Progenitor cell of endocrine pancreas (in vitro differentiated cells): ENCODE measurements at regions not wholly inside any gene's neighbourhood (a gene's known extent, or its start where the extent isn't known, plus 50 kb on each side); places are given as distances from the start of the nearest gene placed in this dataset.
A peak's percentile ranks its signal among the peaks of the same experiment; 100 is the strongest.

Source experiments
- DNase-seq: peaks from one replicate; pipeline ENCODE4 v3.0.0; 2021; ENCODE audit warnings: low spot score; ENCODE audit not compliant: unreplicated experiment
- H3K27ac Mint-ChIP-seq: 2 replicates; pipeline ENCODE4 v1.8.0; 2021; ENCODE audit warnings: mild to moderate bottlenecking, moderate library complexity, mixed read lengths
- H3K27me3 Mint-ChIP-seq: 2 replicates; pipeline ENCODE4 v1.8.0; 2021; ENCODE audit warnings: mixed read lengths
- H3K36me3 Mint-ChIP-seq: 2 replicates; pipeline ENCODE4 v1.8.0; 2022; ENCODE audit warnings: mixed read lengths; ENCODE audit not compliant: insufficient read depth
- H3K4me1 Mint-ChIP-seq: 2 replicates; pipeline ENCODE4 v1.8.0; 2021; ENCODE audit warnings: low read depth, mixed read lengths
- H3K4me3 Mint-ChIP-seq: 2 replicates; pipeline ENCODE4 v1.8.0; 2021; ENCODE audit warnings: low read depth, mild to moderate bottlenecking, moderate library complexity, mixed read lengths
- H3K9me3 Mint-ChIP-seq: 2 replicates; pipeline ENCODE4 v1.8.0; 2021; ENCODE audit warnings: low read depth, mixed read lengths
- TF ChIP-seq, protein P1 (sequence below): fragments of 200-600 bp; sonication (generic); IDR thresholded peaks from one replicate; pipeline ENCODE4 v1.5.0; 2021; ENCODE audit warnings: antibody characterized with exemption, mild to moderate bottlenecking; ENCODE audit not compliant: unreplicated experiment

DNA sequence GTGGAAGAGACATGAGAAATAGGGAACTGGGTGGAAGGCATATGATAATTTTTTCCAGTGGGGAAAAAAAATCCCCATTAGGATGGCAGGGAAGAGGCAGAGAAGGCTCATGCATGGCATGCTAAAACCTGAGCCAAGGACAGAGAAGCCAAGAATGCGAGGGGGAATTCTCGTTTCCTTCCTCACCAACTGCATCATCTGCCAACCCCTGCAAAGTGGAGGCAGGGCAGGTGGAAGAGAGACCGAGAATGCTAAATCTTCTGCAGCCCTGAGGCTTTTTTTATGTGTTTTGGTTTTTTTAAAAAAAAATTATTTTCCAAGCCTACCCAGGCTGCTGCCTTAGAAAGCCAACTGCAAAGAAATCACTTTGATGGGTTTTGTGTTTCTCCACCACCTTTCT is 54.3 kb upstream of the CCDC174 start:
- TF ChIP-seq, protein P1, sequence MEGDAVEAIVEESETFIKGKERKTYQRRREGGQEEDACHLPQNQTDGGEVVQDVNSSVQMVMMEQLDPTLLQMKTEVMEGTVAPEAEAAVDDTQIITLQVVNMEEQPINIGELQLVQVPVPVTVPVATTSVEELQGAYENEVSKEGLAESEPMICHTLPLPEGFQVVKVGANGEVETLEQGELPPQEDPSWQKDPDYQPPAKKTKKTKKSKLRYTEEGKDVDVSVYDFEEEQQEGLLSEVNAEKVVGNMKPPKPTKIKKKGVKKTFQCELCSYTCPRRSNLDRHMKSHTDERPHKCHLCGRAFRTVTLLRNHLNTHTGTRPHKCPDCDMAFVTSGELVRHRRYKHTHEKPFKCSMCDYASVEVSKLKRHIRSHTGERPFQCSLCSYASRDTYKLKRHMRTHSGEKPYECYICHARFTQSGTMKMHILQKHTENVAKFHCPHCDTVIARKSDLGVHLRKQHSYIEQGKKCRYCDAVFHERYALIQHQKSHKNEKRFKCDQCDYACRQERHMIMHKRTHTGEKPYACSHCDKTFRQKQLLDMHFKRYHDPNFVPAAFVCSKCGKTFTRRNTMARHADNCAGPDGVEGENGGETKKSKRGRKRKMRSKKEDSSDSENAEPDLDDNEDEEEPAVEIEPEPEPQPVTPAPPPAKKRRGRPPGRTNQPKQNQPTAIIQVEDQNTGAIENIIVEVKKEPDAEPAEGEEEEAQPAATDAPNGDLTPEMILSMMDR, result no peak
- H3K9me3 Mint-ChIP-seq, result no peaks in the 10 kb centered on the region
- no peak overlapping the region for H3K27ac Mint-ChIP-seq
- H3K27me3 Mint-ChIP-seq, result peaks cover 49% of the 10 kb centered on the region
- no peak for DNase-seq
- no peaks in the 10 kb centered on the region for H3K36me3 Mint-ChIP-seq
- no peak overlapping the region for H3K4me3 Mint-ChIP-seq
- H3K4me1 Mint-ChIP-seq, result peaks cover 7% of the 10 kb centered on the region

DNA sequence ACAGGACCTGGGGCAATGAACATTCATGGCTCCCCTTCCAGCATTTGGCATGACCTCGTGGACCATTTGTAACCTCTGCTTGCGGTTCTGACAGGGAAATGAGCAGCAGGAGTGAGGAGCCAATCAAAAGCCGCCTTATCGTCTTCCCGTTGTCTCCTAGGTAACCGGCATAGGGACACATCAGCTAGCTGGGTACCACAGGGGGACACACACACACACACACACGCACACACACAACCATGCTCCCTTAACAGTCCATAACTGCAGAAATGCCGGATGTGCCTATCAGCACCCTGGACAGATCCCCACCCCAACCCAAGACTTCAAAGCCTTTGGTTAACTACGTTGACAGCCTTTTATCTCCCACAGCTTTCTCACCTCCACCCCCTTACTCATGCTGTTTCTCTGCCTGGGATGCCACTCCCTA is 53.4 kb upstream of the CCDC174 start:
- DNase-seq, result peak; percentile 47
- peaks cover 50% of the 10 kb centered on the region for H3K27me3 Mint-ChIP-seq

DNA sequence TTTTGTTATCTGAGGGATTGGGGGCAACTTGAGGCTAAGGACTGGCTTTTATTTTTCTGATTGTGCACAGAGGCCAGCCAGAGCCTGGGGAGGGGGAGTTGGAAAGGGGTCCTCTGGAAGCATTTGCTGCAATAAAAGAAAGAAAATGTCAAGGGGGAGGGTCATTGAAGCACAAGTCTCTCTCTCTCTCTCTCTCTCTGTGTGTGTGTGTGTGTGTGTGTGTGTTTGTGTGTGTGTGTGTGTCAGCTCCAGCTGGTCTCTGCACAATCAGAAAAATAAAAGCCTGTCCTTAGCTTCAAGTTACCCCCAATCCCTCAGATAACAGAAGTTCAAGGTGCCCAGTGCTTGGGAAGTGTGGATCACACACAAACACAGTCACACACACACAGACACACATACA is 52.1 kb upstream of the CCDC174 start:
- no peaks in the 10 kb centered on the region for H3K9me3 Mint-ChIP-seq
- peaks cover 7% of the 10 kb centered on the region for H3K4me1 Mint-ChIP-seq
- TF ChIP-seq, protein P1, result no peak
- no peaks in the 10 kb centered on the region for H3K36me3 Mint-ChIP-seq
- no peak overlapping the region for H3K4me3 Mint-ChIP-seq
- no peak for DNase-seq
- H3K27ac Mint-ChIP-seq, result no peak overlapping the region
- peaks cover 54% of the 10 kb centered on the region for H3K27me3 Mint-ChIP-seq

More for the DNA sequence above, 53.4 kb upstream of the CCDC174 start:
- TF ChIP-seq, protein P1, result no peak
- Mint-ChIP-seq H3K27ac (no peak overlapping the region), H3K36me3 (no peaks in the 10 kb centered on the region), H3K4me1 (peaks cover 7% of the 10 kb centered on the region), H3K9me3 (no peaks in the 10 kb centered on the region), H3K4me3 (no peak overlapping the region)

DNA sequence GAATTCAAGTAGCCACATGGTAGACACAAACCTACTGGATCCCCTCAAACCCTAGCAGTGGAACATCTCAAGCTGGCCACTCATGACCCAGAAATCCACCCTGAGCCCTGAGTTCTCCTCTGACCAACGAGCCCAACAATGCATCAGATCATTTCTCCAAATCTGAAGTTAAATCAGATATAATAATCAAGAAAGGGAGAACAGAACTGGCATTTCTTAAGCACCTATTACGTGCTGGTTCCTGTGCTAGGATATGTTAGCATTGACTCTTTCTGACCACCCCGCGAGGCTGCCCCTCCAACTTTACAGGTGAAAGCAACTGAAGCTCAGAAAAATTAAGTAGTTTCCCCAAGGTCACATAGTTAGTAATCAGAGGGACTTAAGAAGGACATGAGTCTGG is 51.5 kb upstream of the CCDC174 start:
- H3K4me3 Mint-ChIP-seq, result no peak overlapping the region
- H3K27me3 Mint-ChIP-seq, result peaks cover 56% of the 10 kb centered on the region
- no peaks in the 10 kb centered on the region for H3K36me3 Mint-ChIP-seq
- TF ChIP-seq, protein P1, result no peak
- DNase-seq, result no peak
- H3K9me3 Mint-ChIP-seq, result no peaks in the 10 kb centered on the region
- H3K4me1 Mint-ChIP-seq, result peaks cover 7% of the 10 kb centered on the region
- H3K27ac Mint-ChIP-seq, result no peak overlapping the region

DNA sequence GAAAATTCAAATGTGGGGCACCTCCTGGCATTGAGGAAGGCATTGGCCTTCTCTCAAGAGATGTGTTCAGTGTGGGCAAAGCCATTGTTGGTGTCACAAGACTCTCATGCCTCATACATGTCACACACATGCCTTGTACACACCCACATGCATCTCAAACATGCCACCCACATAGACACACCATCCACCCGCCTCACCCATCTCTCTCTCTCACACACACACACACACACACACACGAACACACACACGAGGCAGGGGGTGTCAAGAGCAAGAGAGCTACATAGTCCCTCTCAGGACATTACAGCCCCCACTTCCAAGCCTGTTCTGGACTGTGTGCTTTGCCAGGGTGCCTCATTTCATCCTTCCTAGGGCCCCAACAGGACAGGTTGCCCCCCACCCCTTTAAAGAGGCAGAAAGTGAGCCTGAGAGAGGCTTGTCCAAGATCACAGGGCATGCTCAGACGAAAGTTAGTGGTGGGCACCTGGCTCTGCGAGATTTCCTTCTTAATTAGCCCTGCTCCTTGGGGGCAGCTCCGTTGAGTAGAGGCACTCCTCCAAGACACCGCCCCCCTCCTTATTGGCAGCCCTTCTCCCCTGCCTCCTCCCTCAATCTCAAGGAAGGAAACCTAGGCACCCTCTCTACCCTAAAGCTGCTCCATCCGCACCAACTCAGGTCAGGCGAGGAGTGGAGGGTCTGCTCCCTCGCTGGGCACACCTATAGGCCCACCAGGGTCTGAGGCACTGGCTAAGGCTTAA is 50.5 kb upstream of the CCDC174 start:
- H3K36me3 Mint-ChIP-seq, result no peaks in the 10 kb centered on the region
- H3K4me1 Mint-ChIP-seq, result peaks cover 8% of the 10 kb centered on the region
- TF ChIP-seq, protein P1, result no peak
- DNase-seq, result no peak
- no peaks in the 10 kb centered on the region for H3K9me3 Mint-ChIP-seq
- peaks cover 56% of the 10 kb centered on the region for H3K27me3 Mint-ChIP-seq
- no peak overlapping the region for H3K4me3 Mint-ChIP-seq
- H3K27ac Mint-ChIP-seq, result no peak overlapping the region
